ENCODE measurements at regions not wholly inside any gene's neighbourhood (a gene's known extent, or its start where the extent isn't known, plus 50 kb on each side); places are given as distances from the start of the nearest gene placed in this dataset.
A peak's percentile ranks its signal among the peaks of the same experiment; 100 is the strongest.

- TF ChIP-seq EP300 (IDR thresholded peaks at IDR 0.05), result peak; percentile 30 to 53; a peak in 3 of 5 replicates
- no peak for TF ChIP-seq CTCF (IDR thresholded peaks at IDR 0.05)
- TF ChIP-seq RFX5 (IDR thresholded peaks at IDR 0.05), result no peak
- TF ChIP-seq KDM5A (IDR thresholded peaks at IDR 0.05), result no peak
- no peak for TF ChIP-seq FOSL2 (IDR thresholded peaks at IDR 0.05)
- no peak for TF ChIP-seq FOSL2 (CRISPR knock-in tag; IDR thresholded peaks at IDR 0.05)
- no peak for TF ChIP-seq HEYL (CRISPR knock-in tag; IDR thresholded peaks at IDR 0.05)
- TF ChIP-seq NPAS2 (CRISPR knock-in tag; IDR thresholded peaks at IDR 0.05; ENCODE audit: borderline replicate concordance), result no peak
- TF ChIP-seq CHD2 (IDR thresholded peaks at IDR 0.05; ENCODE audit: low read length, partially characterized antibody), result no peak
- TF ChIP-seq JUN (IDR thresholded peaks at IDR 0.05), result no peak
- no peak for TF ChIP-seq POLR2A (IDR thresholded peaks at IDR 0.05; ENCODE audit: low read length)
- no peak for TF ChIP-seq CBX8 (IDR thresholded peaks at IDR 0.05)
- no peak for TF ChIP-seq POLR2AphosphoS2 (conservative IDR thresholded peaks at IDR 0.05; ENCODE audit: low read length)
- peak in 1 of 2 experiments; percentile 73; a peak in 2 of 4 replicates for TF ChIP-seq CEBPB (IDR thresholded peaks at IDR 0.05)
These were observed 163.8 kb upstream of the MYCN start for GRCh38 chr2:15776629-15776919.

All from A549 (cell line).